ENCODE measurements at regions not wholly inside any gene's neighbourhood (a gene's known extent, or its start where the extent isn't known, plus 50 kb on each side); places are given as distances from the start of the nearest gene placed in this dataset.

DNA sequence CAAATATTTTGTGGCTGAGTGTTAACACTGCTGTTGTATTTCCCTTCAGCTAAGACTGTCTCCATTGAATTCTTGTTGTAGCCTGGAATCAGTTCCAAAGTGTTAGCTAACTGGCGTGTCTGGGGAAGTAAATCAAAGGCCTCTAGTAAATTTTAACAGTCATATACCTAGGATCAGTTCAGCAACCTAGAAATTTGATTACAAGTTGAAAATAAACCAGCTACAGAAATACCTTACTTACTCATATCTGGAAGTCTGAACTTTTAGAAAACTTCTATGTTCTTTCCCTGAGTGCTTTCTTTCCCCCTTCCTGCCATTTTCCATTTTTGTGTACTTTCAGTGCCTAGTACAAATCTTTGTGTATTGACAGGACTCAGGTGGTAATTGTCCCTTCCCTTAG is 396.7 kb upstream of the DCC start:
- no peak overlapping the region for H3K4me3 ChIP-seq (replicated peaks in 1 of 2; ENCODE audit: low read depth in 1 of 2, low read length in 2 of 2)
- intact Hi-C loops (cut with micrococcal nuclease) = no loop called here
- no peaks in the 10 kb centered on the region for H3K27me3 ChIP-seq (ENCODE audit: insufficient read depth, low read length)
- TF ChIP-seq POLR2AphosphoS5 (IDR thresholded peaks at IDR 0.05; ENCODE audit: low read depth, low read length) (no peak), ELF1 (IDR thresholded peaks at IDR 0.05; ENCODE audit: borderline replicate concordance, low read depth) (no peak), ZNF274 (IDR thresholded peaks at IDR 0.05; ENCODE audit: low read depth, low read length) (no peak), SIN3A (IDR thresholded peaks at IDR 0.05; ENCODE audit: low read depth) (no peak), ATF3 (IDR thresholded peaks at IDR 0.05) (no peak), RAD21 (IDR thresholded peaks at IDR 0.05; ENCODE audit: low read depth) (no peak), SRF (IDR thresholded peaks at IDR 0.05; ENCODE audit: low read depth) (no peak)
- TF ChIP-seq, protein P1, sequence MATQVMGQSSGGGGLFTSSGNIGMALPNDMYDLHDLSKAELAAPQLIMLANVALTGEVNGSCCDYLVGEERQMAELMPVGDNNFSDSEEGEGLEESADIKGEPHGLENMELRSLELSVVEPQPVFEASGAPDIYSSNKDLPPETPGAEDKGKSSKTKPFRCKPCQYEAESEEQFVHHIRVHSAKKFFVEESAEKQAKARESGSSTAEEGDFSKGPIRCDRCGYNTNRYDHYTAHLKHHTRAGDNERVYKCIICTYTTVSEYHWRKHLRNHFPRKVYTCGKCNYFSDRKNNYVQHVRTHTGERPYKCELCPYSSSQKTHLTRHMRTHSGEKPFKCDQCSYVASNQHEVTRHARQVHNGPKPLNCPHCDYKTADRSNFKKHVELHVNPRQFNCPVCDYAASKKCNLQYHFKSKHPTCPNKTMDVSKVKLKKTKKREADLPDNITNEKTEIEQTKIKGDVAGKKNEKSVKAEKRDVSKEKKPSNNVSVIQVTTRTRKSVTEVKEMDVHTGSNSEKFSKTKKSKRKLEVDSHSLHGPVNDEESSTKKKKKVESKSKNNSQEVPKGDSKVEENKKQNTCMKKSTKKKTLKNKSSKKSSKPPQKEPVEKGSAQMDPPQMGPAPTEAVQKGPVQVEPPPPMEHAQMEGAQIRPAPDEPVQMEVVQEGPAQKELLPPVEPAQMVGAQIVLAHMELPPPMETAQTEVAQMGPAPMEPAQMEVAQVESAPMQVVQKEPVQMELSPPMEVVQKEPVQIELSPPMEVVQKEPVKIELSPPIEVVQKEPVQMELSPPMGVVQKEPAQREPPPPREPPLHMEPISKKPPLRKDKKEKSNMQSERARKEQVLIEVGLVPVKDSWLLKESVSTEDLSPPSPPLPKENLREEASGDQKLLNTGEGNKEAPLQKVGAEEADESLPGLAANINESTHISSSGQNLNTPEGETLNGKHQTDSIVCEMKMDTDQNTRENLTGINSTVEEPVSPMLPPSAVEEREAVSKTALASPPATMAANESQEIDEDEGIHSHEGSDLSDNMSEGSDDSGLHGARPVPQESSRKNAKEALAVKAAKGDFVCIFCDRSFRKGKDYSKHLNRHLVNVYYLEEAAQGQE (IDR thresholded peaks at IDR 0.05; ENCODE audit: low read depth) = no peak
- H3K4me1 ChIP-seq (ENCODE audit: control insufficient read depth in 1 of 2, insufficient read depth in 2 of 2, low read length in 2 of 2) = no peaks in the 10 kb centered on the region
- H4K20me1 ChIP-seq (ENCODE audit: insufficient read depth) = no peaks in the 10 kb centered on the region
- CTCF ChIA-PET = no interaction called here
- H2AFZ ChIP-seq (ENCODE audit: low read depth, low read length, poor library complexity, severe bottlenecking) = no peak overlapping the region
- H3K36me3 ChIP-seq (ENCODE audit: control insufficient read depth in 1 of 2, insufficient read depth in 2 of 2, low read length in 2 of 2) = no peaks in the 10 kb centered on the region
- no peaks in the 10 kb centered on the region for H3K79me2 ChIP-seq (ENCODE audit: insufficient read depth, low read length)
- no TSS peak for BruUV-seq (replicated peaks)
- peaks cover 5 to 19% of the 10 kb centered on the region in 2 experiments; a peak in 3 of 4 replicates for H3K9me3 ChIP-seq (ENCODE audit: control insufficient read depth in 1 of 2, insufficient read depth in 1 of 2, low read depth in 1 of 2, low read length in 2 of 2)
- H3K4me2 ChIP-seq (ENCODE audit: low read length) = no peak overlapping the region
- H3K9ac ChIP-seq (ENCODE audit: low read length) = no peak overlapping the region
- no peak overlapping the region for H3K27ac ChIP-seq (ENCODE audit: low read depth, low read length)
- no peaks in the 10 kb centered on the region for H3K9me2 ChIP-seq (ENCODE audit: insufficient read depth)
- ATAC-seq (no peak), DNase-seq (ENCODE audit: low read depth, low spot score) (no peak)
- POLR2A ChIA-PET = no interaction called here
- RAD21 ChIA-PET (ENCODE audit: low non-redundant PET in 1 of 2, low total read pairs in 2 of 2, uncharacterized antibody in 2 of 2, unreplicated experiment in 2 of 2) = no interaction called here

All from HCT116 (cell line).